HG03558 (cell line): ENCODE measurements at regions not wholly inside any gene's neighbourhood (a gene's known extent, or its start where the extent isn't known, plus 50 kb on each side); places are given as distances from the start of the nearest gene placed in this dataset.

Experiments used
- ATAC-seq: cut with Tn5 transposase; IDR thresholded peaks from one replicate; pipeline ENCODE4 v1.9.1; 2021; ENCODE audit warnings: moderate number of reproducible peaks; ENCODE audit not compliant: unreplicated experiment; ENCODE audit errors: extremely low read depth

DNA sequence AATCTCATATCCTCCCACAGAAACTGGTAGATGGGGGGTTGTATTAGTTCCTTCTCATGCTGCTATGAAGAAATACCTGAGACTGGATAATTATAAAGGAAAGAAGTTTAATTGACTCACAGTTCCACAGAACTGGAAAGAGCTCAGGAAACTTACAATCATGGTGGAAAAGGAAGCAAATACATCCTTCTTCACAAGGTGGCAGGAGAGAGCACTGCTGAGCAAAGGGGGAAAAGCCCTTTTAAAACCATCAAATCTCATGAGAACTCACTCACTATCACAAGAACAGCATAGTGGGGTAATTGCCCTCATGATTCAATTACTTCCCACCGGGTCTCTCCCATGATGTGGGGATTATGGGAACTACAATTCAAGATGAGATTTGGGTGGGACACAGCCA is 250.5 kb upstream of the GPRIN3 start:
- no peak for ATAC-seq

DNA sequence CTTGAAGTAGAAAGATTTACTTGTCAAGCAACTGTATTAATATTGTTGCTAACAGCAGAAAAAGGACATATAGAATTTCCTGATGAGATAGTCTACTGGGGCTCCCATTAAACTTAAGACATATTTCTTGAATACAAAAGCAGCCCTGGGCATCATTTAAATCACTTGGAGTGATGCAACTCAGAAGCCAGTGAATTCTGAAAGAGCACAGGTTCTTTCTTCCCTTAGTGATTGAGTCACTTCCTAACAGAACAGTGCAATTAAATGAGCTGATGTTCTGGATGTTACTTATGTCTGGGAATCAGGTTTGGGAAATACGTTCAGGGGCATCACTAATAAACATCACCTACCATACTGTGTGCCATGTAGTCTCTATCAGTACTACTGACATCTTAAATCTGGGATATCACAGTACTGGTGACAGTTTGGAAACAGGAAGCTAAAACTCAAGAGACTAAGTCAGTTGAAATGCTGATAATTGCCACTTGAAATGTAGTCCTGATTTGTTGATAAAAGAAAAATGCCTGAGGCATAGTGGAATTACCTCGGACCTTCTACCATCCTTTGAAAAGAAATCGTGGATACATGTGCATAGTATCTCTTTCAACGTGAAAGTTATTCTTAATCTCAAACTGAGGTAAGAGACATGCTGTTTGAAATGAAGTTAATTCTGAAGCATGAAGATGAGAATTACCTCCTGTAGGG is 249.2 kb upstream of the GPRIN3 start:
- no peak for ATAC-seq

DNA sequence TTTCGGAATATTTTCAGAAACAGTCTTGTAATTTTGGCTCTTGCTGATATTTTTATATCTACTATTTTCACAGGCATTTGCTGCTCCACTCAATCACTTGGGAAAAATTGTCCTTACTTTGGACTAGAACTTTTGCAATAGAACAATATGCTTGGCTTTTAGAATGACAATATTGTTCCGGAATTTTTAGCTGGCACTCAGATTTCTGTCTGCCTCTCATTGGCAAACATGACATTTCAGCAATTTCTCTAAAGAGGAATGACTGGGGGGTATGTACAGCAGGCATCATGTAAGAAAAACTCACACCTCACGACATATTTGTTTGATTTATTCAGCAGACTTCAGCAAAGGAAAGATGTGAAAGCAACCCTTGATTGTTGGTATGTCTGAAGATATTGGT is 243.6 kb upstream of the GPRIN3 start:
- ATAC-seq: no peak

DNA sequence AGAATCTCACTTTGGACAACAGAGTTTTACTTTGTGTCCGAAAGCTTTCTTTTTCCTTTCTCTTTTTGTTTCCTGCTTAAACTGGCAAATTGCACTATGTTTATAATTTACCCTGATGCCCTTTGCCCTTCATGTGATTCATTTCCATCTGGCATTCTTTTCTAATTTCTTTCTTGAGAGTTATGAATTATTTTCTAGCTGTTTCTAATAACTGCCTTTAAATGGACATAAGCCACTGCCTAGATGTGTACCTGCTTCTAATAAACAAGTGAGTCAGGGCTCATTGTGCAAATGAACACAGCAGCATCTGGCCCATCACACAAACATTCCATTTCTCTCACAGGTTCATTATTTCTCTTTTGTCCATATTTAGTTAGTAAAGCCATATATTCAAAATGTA is 242.3 kb upstream of the GPRIN3 start:
- ATAC-seq: no peak

DNA sequence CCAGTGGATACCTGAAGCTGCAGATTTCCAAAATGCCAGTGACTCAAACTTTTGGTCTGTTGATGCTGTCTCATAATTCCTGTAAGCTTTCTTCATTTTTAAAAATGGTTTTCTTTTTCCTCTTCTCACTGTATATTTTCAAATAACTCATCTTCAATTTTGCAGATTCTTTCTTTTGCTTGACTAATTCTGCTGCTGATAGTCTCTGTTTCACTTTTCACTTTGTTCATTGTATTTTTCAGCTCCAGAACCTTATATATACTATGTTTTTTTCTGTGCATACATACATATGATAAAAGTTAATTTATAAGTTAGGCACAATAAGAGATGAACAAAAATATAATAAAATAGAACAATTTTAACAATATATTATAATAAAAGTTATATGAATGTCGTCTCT is 237.7 kb upstream of the GPRIN3 start:
- ATAC-seq: no peak

DNA sequence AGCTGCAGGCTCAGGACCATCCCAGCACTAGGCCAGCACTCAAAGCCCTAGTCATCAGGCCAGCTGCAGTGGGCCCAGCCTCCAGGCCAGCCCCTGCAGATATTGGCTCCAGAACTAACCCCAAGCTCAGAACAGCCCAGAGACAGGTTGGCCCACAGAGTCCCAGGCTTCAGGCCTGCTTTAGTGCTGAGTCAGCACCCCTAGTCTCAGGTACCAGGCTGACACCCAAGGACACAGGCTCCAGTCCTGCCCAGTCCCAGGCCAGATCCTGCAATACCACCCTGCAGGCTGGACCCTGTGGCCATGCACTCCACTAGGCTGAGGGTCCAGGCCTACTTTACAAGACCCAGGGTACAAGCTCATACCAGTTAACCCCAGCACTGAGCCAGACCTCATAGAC is 234.4 kb upstream of the GPRIN3 start:
- ATAC-seq: no peak

DNA sequence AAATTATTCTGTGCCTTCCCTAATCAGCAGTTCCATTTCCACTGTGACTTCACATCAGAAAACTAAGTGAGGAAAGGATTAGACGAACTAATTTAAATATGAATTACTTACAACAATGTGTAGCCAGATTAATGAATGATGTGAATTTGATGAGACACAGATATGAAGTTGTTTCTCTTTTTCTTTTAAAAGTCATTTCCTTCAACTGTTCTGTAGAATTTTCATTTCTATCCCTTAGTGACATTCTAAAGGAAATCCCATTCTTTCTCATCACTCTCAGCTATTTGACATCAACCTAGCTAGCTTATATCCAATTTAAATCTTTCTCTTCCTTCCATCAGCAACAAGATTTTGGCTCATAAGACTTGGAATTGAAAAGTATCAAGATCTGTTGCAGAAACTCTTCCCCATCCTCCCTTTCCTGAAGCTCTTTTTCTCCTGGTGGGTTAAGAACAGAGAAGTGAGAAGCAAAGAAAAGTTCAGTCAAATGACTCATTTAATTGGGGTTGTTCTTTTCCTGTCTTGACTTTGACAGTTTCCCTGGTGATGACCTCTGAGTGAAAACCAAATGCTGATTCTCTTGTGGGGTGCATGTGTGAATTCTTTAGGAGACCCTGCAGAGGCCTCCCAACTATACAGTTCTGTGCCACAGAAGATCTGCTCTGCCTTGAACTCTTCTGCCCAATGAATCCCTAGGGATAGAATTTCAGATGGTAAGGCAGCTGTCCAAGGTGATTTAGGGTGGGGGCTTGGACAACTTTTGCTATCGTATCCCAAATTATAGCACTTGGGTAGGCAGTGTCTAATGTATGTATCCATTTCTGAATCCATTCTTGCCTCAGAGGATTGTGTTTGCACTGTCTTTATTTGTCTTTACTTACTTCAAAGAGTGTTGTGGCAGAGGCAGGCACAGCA is 232.5 kb upstream of the GPRIN3 start:
- ATAC-seq: no peak

DNA sequence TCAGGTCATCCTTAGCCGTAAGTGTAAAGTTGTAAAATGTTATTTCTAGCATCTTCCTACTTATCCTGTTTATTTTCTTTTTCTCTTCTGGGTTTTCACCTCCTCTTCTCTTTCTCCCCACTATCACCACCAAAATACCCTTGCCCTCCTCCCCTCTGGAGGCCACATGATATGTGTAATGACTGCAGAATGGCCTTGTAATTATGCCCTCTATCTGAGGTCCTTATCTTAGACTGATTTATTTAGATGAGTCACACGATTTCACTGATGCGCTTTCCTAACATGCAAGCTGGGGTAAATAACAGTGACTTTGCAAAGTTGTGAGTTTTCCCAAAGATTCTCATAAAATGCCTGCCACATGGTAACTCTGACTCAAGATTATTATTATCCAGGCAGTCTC is 231.8 kb upstream of the GPRIN3 start:
- no peak for ATAC-seq

DNA sequence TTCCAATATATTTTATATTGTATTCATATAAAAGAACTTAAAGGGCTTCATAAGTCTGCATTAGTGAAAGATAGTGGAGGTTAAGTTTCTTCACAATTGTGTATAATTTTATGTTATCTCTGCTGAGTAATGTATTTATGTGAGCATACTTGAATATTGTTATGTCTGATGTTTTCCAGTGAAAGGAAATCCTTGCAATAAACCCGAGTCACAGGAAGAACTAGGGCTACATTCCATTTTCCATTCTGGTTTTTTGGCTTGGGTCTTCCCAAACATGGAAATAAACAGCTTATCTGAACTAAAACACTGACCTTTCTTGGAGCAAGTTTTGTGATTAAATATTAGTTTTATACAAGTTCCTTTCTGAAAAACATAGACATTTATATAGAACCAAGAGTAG is 231.3 kb upstream of the GPRIN3 start:
- no peak for ATAC-seq

DNA sequence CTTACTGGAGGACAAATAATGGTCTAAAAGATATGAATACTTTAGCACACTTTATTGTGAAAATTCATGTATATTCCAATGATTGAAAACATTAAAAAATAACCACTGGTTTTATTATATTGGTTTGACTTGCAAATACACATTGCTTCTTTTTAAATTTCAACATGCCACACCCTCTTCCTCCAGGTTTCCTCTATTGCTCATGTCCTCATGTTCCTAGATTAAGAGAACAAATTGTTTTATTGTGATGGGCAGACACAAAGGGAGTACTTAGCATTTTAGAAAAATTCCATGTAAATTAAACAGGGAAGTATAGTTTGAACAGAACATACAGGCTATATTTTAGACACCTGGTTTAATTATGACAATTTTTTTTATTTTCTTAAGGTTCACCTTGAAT is 230.6 kb upstream of the GPRIN3 start:
- ATAC-seq: no peak

DNA sequence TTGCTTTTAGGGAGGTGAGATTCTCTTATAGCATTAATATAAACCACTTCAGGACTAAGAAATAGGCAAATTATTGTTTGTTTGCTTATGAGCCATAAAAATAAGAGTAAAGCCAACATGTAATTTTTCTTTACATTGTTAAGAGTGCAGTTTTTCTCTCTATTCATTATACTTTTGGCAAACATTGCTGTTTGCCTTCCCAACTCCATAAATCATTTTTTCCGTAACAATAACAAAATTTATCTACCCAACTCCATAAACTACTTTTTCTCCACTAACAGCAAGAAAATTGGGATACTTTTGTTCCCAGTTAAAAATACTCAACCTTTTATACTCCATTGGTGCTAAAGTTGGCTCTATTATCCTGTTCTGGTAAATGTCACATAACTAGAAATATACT is 229.7 kb upstream of the GPRIN3 start:
- ATAC-seq: no peak

DNA sequence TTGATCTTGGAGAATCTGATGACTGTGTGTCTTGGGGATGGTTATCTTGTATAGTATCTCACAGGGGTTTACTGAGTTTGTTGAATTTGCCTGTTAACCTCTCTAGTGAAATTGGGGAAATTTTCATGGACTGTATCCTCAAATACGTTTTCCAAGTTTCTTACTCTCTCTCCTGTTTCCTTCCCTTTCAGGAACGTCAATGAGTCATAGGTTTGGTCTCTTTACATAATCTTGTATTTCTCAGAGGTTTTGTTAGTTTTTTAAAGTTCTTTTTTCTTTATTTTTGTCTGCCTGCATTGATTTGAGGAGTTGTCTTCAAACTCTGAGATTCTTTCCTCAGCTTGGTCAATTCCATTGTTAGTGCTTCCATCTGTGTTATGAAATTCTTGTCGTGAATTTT is 227.7 kb upstream of the GPRIN3 start:
- ATAC-seq: no peak

DNA sequence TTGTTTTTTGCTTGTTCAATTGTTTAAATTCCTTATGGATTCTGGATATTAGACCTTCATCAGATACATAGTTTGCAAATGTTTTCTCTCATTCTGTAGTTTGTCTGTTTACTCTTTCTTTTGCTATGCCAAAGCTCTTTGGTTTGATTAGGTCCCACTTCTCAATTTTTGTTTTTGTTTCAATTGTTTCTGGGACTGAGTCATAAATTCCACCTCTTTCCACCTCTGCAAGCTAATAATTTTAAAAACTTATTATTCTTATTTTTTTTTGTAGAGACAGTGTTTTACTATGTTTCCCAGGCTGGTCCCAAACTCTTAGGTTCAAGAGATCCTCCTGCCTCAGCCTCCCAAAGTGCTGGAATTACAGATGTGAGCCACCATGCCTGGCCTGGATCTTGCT is 226.8 kb upstream of the GPRIN3 start:
- ATAC-seq: no peak

DNA sequence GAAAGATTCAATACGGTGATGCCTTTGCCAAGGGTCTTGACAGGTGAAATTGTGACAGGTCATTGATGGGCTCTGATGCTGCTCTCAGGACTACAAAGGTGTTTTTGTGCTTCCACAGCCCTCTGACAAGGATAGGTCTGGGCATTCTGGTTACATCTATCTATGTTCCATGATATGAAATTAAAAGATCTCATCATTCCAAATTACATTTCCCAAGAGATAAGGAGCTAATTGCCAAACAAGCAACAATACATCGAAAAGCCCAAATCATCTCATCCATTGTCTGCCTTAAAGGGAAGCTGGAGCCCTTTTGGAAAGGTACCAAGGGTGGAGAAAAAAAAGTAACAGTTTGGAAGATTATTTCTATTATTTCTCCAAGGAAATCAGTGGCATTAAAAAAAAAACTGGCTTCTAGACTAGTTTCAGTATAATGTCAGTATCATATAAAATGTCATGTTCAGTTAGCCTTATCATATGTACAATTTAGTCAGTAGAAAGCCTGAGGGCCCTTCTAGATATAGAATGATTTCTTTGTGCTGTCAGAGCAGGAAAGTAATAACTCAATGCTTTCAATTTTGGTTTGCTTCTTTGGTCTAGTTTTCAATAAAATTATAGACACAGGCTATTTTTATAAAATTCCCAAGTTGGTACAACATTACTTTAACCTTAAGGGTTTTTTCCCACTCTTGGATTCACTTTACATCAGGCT is 224.5 kb upstream of the GPRIN3 start:
- ATAC-seq: no peak

DNA sequence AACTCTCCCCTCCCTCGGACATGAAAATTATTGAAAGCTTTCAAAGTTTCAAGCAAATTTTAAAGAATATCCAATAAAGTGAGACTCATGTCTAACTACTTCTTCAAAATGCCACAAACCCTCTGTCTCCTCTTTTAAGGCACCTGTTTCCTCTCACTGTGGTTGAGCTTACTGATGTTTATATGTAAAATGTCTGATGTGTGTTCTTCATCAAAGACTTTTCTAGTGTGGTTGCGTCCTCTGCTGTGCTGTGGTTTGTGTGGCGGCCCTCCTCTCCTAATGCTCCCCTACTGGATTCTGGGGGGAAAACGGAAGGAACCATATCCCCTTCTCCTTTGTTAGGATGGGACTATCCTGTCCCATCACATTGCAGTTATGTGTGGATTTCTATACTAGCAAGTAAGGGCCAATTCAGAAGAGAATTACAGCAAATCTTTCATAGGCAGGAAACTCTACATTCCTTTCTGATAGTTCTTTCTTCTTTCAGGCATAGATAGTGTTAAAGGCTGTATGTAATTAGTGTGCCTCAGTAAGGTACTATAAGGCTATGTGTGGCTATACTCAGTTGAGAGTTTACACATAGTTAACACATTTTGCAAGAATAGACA is 221.0 kb upstream of the GPRIN3 start:
- no peak for ATAC-seq

DNA sequence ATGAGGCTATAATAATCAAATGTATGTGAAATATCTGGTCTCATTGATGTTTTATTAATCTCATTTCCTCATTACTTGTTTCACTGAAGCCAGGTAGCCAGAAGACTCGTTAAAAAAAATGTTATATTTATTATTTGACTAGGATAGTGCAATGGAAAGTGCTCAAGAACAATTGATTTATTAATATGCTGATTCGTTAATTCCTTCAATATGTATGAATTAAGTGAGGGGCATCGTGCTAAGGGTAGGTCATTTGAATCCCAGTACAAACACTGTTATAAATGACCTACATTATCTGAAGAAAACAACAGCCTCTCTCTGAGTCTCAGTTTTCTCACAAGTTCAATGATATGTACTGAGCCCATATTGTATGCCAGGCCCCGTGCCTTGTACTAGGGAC is 214.2 kb upstream of the GPRIN3 start:
- ATAC-seq: no peak

DNA sequence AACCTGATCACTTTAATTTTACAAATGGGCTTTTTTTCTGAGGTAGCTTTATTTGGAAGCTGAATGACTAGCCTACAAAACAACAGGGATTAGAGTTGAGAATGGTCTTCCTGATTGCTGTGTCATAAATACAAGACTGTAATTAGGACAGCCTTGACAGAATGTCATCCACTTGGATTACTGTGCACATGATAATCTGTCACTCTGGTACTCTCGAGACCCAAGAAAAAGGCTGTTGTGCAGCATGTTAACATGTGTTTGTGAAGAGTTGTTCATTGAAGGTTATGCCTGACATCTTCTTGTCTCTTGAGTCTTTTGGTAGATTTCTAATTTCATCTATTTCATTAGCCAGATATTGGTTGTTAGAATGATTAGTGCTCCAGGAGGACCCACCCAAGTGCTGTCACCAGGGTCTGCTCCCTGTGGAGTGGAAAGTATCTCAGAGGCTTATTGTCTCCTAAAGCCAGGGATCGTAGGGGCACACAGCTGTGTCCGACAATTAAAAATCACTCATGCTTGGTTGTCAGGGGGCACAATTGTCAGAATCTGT is 212.2 kb upstream of the GPRIN3 start:
- no peak for ATAC-seq

DNA sequence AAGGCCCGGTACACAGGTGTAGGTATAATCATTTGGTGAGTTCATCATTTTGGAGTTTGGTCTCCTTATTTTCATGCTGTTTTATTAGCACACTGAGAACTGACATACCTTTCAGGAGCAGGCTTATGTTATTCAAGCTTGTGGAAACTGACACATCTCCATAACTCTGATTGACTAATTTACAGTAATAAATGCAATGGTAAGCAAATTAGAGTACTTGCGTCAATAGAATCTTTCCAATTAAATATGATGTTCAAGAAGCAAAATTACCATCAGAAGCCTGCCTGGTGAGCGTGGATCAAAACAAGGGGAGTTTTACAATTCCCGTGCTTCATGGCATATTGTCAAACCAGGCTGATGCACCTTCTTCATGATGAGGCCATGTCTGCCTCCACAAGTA is 210.7 kb upstream of the GPRIN3 start:
- ATAC-seq: no peak

DNA sequence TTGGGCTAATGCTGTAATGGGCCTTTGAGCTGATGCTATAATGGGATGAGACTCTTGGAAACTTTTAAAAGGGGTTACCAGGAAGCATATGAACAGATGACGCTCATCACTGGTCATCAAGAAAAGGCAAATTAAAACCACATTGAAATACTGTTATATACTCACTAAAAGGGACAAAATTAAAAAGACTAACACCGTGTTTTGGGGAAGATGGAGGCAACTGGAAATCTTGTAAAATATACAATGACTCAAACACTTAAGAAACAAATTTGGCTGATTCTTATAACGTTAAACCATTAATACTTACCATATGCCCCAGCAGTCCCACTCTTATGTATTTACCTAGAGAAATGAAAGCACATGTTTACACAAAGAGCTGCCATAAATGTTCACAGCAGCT is 207.2 kb upstream of the GPRIN3 start:
- no peak for ATAC-seq

DNA sequence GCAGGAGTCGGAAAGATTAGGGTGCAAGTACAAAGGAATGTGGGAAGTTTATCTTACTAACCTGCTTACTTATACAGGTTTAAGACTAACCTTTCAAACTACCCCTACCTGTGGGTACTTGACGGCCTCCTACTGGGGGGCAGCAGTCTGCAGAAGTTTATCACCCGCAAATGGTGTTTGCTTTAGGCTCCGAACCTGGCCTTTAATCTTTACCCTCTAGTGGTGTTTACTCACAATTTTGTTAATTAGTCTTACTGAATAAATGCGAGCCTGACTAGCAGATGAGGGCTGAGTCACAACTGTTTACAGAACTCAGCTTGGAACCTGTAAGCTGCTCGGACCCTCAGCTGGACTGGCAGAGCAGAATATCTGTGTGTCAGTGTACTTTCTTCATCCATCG is 204.2 kb upstream of the GPRIN3 start:
- ATAC-seq: no peak
